ENCODE measurements at regions not wholly inside any gene's neighbourhood (a gene's known extent, or its start where the extent isn't known, plus 50 kb on each side); places are given as distances from the start of the nearest gene placed in this dataset.

- no peaks in the 10 kb centered on the region for H3K27me3 ChIP-seq (ENCODE audit: low read length)
- no peaks in the 10 kb centered on the region; the same call in 1 of the 2 replicates for H3K9me3 ChIP-seq (ENCODE audit: insufficient read depth, low read length)
- H3K79me2 ChIP-seq (ENCODE audit: insufficient read depth, low read length), result no peaks in the 10 kb centered on the region
- H3K27ac ChIP-seq (ENCODE audit: low read depth, low read length), result no peak overlapping the region
- no peaks in the 10 kb centered on the region for H3K36me3 ChIP-seq (ENCODE audit: low read length)
- H3K9ac ChIP-seq (ENCODE audit: low read length), result no peak overlapping the region
- no peak overlapping the region for H2AFZ ChIP-seq (ENCODE audit: low read depth, low read length, severe bottlenecking)
- no peaks in the 10 kb centered on the region for H4K20me1 ChIP-seq (ENCODE audit: low read depth, low read length)
- no peaks in the 10 kb centered on the region for H3F3A ChIP-seq (ENCODE audit: insufficient read depth)
- no peak overlapping the region for H3K4me3 ChIP-seq (ENCODE audit: insufficient read depth, low read length, poor library complexity, severe bottlenecking)
- H3K9me2 ChIP-seq (replicated peaks; ENCODE audit: insufficient read depth, low read length), result no peaks in the 10 kb centered on the region
- no peak overlapping the region for H3K4me2 ChIP-seq (ENCODE audit: low read depth, low read length, poor library complexity, severe bottlenecking)
- TF ChIP-seq EZH2phosphoT487 (conservative IDR thresholded peaks at IDR 0.05; ENCODE audit: low read length), result no peak
- no peak for TF ChIP-seq CTCF (IDR thresholded peaks at IDR 0.05; ENCODE audit: insufficient read depth, low read length, poor library complexity, severe bottlenecking)
These were observed 299.0 kb upstream of the FOXG1 start for GRCh38 chr14:28467611-28468010.

GRCh38 chr14:28468191-28469151 lies 298.1 kb upstream of the FOXG1 start:
- no peak overlapping the region for H3K9ac ChIP-seq (ENCODE audit: low read length)
- H3K9me3 ChIP-seq (ENCODE audit: insufficient read depth, low read length), result no peaks in the 10 kb centered on the region; the same call in 1 of the 2 replicates
- no peaks in the 10 kb centered on the region for H4K20me1 ChIP-seq (ENCODE audit: low read depth, low read length)
- H3K27me3 ChIP-seq (ENCODE audit: low read length), result no peaks in the 10 kb centered on the region
- no peaks in the 10 kb centered on the region for H3K9me2 ChIP-seq (replicated peaks; ENCODE audit: insufficient read depth, low read length)
- H3K4me3 ChIP-seq (ENCODE audit: insufficient read depth, low read length, poor library complexity, severe bottlenecking), result no peak overlapping the region
- TF ChIP-seq CTCF (IDR thresholded peaks at IDR 0.05; ENCODE audit: insufficient read depth, low read length, poor library complexity, severe bottlenecking), result no peak
- no peak for TF ChIP-seq EZH2phosphoT487 (conservative IDR thresholded peaks at IDR 0.05; ENCODE audit: low read length)
- H3K36me3 ChIP-seq (ENCODE audit: low read length), result no peaks in the 10 kb centered on the region
- H3K79me2 ChIP-seq (ENCODE audit: insufficient read depth, low read length), result no peaks in the 10 kb centered on the region
- H3F3A ChIP-seq (ENCODE audit: insufficient read depth), result no peaks in the 10 kb centered on the region
- H3K4me2 ChIP-seq (ENCODE audit: low read depth, low read length, poor library complexity, severe bottlenecking), result no peak overlapping the region
- no peak overlapping the region for H2AFZ ChIP-seq (ENCODE audit: low read depth, low read length, severe bottlenecking)
- no peak overlapping the region for H3K27ac ChIP-seq (ENCODE audit: low read depth, low read length)

- Histone ChIP-seq H3K27me3 (ENCODE audit: low read length) (no peaks in the 10 kb centered on the region), H3K36me3 (ENCODE audit: low read length) (no peaks in the 10 kb centered on the region), H3K9me3 (ENCODE audit: insufficient read depth, low read length) (no peaks in the 10 kb centered on the region), H3K27ac (ENCODE audit: low read depth, low read length) (no peak overlapping the region), H3K4me3 (ENCODE audit: insufficient read depth, low read length, poor library complexity, severe bottlenecking) (no peak overlapping the region), H2AFZ (ENCODE audit: low read depth, low read length, severe bottlenecking) (no peak overlapping the region), H3K9me2 (replicated peaks; ENCODE audit: insufficient read depth, low read length) (no peaks in the 10 kb centered on the region), H3K4me2 (ENCODE audit: low read depth, low read length, poor library complexity, severe bottlenecking) (no peak overlapping the region), H4K20me1 (ENCODE audit: low read depth, low read length) (no peaks in the 10 kb centered on the region), H3K79me2 (ENCODE audit: insufficient read depth, low read length) (no peaks in the 10 kb centered on the region), H3K9ac (ENCODE audit: low read length) (no peak overlapping the region), H3F3A (ENCODE audit: insufficient read depth) (no peaks in the 10 kb centered on the region)
- no peak for TF ChIP-seq EZH2phosphoT487 (conservative IDR thresholded peaks at IDR 0.05; ENCODE audit: low read length)
These were observed 284.1 kb upstream of the FOXG1 start for GRCh38 chr14:28482251-28483040.

Measured in SU-DHL-6 (cell line).